ENCODE measurements at regions not wholly inside any gene's neighbourhood (a gene's known extent, or its start where the extent isn't known, plus 50 kb on each side); places are given as distances from the start of the nearest gene placed in this dataset.
"Not testable (repeated sequence)": the region's sequence is repeated elsewhere in the genome, so short reads cannot be mapped to it uniquely, and the experiment has no call there.

GRCh38 chr13:50476577-50477285 lies 366.8 kb downstream of the DLEU7 start:
- no peak for DNase-seq (ENCODE audit: low read depth, low spot score)

DNA sequence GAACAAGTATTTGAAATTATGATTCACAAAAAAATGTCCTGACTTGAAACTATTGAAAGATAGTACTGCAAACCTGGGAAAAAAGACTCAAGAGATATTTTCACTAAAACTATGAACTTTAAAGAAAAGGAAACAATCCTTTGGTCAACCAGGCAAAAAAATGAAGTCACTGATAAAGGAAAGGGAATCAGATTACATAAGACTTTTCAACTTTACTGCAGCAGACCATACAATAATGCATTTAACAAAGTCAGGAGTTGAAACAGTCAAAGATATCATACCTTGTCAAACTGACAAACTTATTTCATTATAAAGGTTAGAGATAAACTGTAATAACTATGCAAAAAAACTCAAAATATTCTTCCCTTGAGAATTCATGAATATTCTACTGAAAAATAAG lies 361.6 kb downstream of the DLEU7 start:
- no peak for DNase-seq (ENCODE audit: low read depth, low spot score)

DNA sequence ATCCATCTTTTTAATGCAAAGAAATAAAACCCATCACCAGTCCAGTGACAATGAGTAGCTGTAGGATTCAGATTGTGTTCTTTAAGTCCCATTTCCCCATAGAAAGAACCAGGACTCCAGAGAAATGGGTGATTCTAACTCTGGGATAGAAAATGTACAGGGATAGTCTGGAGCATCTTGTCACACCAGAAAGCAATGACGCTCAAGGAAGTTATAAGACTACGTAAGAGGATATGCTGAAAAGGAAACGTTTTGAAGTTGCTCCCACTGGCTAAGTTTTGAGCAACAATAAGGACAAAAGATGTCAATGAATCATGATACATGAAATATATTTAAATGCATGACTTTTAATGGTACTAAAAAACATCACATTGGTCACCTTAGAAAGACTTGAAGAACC lies 360.1 kb downstream of the DLEU7 start:
- DNase-seq (ENCODE audit: low read depth, low spot score) = no peak

DNA sequence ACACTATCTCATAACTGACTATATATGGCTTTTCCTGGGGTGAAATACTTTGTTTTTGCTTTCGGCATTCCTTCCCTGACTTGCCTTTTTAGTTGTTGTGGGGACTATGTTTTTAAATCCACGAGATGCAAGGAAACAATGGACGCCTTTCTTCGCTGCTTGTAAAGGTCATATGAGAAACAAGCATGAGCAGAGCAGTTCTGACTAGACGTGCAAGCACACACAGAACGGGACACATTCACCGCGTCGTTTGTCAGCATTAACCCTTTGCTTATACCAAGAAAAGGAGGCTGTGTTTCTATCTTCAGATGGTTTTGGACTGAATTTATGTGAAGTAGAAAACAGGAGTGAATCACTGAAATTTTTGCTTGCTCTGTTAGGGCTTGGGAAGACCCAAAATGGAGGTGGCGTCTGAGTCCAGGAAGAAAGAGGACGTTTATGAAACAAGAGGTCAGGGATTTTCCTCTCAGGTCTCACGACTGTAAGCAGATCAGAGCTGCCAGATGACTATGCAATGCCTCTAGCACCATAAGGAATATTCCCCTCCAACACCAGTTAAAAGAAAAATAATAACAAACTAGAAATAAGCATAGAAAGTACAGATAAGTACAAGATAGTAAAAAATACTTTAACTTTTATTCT lies 358.9 kb downstream of the DLEU7 start:
- DNase-seq (ENCODE audit: low read depth, low spot score) = no peak

DNA sequence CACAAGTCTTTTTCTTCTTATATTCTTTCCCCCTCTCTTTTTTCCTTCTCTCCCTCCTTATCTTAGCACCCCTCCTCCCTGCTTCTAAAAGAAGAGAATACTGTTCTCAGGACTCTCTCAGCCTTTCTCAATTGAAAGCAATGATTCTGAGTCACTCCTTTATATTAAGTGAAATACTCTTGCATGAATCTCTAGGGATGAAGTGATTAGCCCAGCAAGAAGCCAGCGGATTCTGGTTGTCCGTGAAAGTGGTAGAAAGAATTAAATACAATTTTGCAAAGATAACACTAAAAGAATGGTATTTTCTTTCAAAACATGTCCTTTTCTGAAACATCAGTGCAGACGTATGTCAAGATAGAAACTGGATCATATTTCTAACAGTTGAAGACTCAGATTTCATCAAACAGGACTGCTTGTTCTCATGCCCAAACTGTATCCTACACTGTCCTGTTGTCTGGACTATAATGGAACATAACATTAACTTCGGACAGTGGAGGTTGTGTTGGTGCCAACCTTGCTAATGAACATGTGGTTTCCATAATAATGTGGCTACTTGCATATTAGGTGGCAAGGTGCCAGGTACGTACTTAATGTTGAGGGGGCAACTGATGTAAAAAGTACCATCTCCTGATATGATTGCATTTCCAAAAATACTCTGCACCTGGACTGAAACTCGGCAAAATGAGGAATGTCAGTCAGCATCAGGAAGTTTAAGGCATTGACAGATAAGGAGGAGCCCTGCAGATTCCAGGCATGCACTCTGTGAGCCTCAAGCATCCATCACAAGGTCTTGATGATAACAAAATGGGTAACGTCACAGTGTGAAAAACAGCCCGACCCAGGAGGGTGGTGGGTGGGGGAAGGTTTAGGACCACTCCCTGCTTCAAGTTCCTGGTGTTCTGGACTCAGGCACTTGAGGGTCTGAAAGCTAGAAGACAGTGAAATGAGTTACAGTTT lies 357.2 kb downstream of the DLEU7 start:
- no peak for DNase-seq (ENCODE audit: low read depth, low spot score)

DNA sequence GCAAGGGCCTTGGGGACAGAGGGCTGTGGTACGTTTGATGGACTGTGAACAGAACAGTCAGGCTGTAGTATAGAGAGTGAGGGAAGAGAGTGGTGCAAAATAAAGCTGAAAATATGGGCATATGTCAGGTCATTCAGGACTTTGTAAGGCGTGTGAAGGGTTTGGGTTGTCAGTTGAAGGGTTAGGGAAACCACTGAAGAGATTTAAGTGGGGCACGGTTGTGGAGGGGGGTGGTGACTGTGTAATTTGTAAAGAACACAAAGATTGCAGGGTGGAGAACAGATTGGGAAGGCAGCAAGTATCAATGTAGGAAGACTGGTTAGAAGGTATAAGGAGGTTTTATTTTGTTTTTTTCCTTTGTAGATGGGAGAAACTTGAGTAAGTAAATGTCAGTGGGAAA lies 349.8 kb downstream of the DLEU7 start:
- DNase-seq (ENCODE audit: low read depth, low spot score) = no peak

DNA sequence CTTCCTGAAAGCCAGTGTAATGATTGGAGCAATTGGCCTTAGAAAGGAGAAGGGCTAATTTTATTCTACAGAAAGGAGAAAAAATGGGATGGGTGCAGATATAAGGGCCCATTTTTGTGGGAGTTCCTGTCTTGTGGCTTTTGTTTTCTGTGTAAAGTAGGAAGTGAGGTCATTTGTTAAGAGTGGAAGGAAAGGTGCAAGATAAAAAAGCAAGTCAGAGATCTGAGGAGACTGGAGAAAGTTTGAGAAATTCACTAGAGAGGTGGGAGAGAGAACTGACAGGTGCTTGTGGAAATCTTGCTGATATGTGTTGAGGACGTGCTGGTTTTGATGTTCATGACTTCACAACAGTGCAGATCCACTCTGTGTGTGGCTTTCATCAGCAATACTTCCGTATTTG lies 349.4 kb downstream of the DLEU7 start:
- DNase-seq (ENCODE audit: low read depth, low spot score) = no peak

GRCh38 chr13:50503212-50503611 lies 340.3 kb downstream of the DLEU7 start:
- DNase-seq (ENCODE audit: low read depth, low spot score) = not testable (repeated sequence)

DNA sequence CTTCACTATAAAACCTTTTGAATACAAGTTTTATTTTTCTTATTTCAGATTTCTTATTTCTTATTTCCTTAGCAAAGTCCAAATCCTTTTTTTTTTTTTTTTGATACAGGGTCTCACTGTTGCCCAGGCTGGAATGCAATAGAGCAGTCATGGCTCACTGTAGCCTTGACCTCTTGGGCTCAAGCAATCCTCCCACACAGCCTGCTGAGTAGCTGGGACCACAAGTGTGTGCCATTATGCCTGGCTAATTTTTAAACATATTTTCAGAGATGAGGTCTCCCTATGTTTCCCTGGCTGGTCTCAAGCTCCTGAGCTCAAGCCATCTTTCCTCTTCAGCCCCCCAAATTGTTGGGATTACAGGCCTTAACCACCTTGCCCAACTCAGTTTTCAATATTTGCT lies 334.3 kb downstream of the DLEU7 start:
- no peak for DNase-seq (ENCODE audit: low read depth, low spot score)

DNA sequence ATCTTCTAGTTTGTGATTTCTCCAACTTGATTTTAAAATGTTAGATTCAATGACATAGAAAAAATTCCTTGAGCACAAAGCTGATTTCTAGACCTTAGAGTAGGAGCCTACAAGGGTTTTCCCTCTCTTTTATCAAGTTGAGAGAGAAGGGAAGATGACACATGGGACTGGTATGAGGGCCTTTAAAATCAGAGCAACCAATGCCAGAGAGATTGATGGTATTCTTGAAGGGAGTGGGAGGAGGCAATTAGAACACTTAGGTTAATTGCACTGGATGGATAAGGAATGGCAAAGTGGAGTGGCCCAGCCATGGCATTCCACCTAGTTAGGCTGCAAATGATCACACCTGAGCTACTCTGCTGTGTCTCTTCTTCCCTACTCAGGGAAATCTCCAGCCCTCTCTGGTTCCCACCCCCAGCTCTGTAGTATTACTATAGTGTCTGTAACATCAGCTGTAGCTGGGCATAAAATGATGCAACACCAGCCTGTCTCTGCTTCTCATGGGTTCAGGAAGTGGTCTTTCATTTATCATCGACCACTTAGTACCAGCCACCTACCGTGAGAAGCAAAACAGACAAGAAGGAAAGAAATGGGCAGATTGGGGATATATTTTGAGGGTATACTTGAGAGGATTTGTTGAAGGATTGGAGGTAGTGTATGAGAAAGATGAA lies 333.6 kb downstream of the DLEU7 start:
- no peak for DNase-seq (ENCODE audit: low read depth, low spot score)

DNA sequence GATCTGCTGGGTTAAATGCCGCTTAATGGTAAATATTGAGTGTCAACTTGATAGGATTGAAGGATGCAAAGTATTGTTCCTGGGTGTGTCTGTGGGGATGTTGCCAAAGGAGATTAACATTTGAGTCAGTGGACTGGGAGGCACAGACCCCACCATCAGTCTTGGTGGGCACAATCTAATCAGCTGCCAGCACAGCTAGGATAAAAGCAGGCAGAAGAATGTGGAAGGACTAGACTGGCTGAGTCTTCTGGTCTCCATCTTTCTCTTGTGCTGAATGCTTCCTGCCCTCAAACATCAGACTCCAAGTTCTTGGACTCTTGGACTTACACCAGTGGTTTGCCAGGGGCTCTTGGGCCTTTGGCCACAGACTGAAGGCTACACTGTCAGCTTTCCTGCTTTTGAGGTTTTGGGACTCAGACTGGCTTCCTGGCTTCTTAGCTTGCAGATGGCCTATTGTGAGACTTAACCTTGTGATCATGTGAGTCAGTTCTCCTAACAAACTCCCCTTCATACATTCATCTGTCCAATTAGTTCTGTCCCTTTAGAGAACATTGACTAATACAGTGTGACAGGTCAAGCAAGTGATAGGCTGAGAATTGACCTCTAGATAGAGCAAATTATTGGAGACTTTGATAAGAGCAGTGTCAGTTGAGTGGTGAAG lies 332.5 kb downstream of the DLEU7 start:
- DNase-seq (ENCODE audit: low read depth, low spot score) = not testable (repeated sequence)

DNA sequence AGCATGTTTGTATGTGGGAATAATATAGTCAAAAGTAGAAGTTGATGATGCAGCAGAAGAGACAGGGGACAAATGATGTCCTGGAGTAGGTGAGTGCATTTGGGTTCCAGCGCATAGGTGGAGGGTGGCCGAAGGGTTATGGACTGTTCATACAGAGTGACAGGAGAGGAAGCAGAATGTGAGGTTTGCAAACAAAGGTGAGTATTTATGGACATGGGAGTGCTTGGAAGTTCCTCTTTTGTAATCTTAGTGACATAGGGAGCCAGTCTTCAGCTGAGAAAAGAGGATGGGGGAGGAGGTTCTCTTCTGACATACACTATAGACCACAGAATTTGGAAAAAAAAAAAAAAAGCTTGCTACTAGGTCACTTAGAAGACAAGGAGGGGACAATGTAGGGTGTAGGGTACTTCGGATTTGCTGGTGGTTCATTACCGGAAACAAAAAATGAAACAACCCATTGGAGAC lies 331.6 kb downstream of the DLEU7 start:
- no peak for DNase-seq (ENCODE audit: low read depth, low spot score)

- no peak for DNase-seq (ENCODE audit: low read depth, low spot score)
These were observed 330.8 kb downstream of the DLEU7 start for GRCh38 chr13:50512474-50513299.

DNA sequence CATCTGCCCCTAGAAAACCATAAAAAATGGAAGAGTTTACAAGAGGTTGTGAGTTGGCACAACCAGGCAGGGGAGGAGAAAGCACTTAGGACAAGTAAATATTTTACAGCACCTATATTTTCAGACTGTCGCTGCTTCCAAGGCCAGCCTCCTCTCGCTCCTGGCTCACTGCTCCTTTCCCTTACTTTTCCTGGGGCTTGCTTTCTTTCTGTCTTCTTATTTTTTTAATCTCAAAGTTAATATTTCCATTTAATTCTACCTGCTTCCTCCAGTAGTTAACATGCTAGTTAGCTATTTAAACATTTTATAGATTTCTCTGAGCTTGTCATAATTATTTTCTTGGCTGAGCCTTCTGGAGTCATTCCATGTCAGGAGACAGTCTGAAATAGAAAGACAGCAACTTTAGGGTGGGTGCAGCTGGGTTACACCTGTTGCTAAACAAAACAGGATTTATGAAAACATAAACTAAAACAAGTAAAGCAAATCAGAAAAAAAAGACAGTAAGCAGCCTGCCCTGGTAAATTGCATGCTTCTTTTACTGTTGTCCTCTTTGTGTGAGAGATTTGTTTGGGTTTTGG lies 330.1 kb downstream of the DLEU7 start:
- no peak for DNase-seq (ENCODE audit: low read depth, low spot score)

GRCh38 chr13:50514249-50514648 lies 329.2 kb downstream of the DLEU7 start:
- no peak for DNase-seq (ENCODE audit: low read depth, low spot score)

- DNase-seq (ENCODE audit: low read depth, low spot score) = no peak
These were observed 325.4 kb downstream of the DLEU7 start for GRCh38 chr13:50518131-50518530.

DNA sequence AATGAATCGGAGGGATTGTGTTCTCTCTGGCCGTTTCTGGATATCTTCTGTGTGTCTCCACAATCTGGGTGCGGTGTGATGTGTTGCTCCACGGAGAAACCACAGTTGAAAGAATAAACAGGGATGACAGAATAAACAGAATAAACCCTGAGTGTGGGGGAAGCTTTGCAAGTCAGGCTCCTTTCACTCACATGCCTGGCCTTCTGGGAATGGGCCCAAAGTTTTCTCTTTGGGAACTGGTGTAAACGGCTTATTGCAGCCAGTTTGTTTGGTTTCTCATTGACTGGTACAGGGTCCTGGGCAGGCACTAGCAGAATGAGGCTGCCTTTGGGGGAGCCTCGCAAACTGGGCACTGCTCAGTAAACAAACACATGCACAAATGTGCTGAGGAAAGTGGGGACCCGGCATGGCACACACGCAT lies 324.7 kb downstream of the DLEU7 start:
- no peak for DNase-seq (ENCODE audit: low read depth, low spot score)

DNA sequence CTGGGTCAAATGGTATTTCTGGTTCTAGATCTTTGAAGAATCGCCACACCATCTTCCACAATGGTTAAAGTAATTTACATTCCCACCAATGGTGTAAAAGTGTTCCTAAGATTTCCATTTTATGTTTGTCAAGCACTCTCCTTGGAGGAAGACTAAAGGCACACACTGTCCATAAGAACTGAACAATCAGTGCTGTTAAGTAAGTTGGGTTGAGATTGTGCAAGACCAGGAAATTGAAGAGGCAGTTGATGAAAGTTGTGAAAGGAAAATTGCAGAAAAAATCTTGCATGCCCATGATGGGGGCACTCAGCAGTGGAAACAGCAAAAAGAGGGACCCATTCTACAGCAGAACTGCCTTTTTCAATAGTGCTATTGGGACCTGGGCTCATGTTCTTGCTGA lies 323.6 kb downstream of the DLEU7 start:
- DNase-seq (ENCODE audit: low read depth, low spot score) = no peak

DNA sequence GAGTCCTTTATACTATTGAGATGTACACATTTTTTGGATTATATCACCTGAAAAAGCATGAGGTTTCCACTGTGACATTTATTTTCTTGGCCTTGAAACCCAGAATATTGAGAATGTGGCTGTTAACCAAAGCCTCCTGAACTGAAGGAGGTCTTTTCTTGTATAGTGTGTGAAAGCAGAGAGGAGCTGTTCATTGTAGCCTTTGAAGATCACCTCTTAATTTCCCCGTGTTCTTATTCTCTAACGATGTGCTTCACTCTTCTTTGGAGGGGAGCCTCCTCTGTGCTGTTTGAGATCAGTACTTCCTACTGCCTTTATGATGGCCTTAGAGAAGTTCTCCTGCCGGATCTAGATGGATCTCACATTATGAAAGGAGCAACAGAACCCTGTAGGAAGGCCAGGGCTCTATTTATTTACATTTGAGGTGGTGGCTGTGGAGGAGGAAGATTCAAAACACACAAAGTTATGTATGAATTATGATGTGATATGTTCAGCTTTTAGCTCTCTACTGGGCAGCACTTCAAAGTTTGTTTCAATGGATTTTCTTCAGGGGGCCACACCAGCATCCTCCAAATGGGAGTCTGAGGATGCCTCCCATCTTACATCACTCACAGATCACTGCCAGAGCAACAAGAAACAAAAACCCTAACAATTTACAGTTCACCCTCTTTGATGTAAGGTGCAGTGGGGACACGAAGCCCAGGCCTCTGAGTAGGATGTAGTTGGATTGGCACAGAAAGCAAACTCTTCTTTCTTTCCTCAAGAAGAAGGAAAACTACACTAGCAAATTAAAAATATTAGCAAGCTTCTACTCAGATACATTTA lies 322.3 kb downstream of the DLEU7 start:
- no peak for DNase-seq (ENCODE audit: low read depth, low spot score)
